Adrenal gland (tissue), 9 donors: ENCODE measurements at regions not wholly inside any gene's neighbourhood (a gene's known extent, or its start where the extent isn't known, plus 50 kb on each side); places are given as distances from the start of the nearest gene placed in this dataset.

ENCODE experiments used
- DNase-seq, 7 donors: peaks; one replicate each; pipeline ENCODE4 v3.0.0-alpha.2; 2019 to 2020
- H3K27ac ChIP-seq, 5 donors: fragments of 200-600 bp; sonication (generic) in 4 of 5; 1 replicate in 3 of 5; 2 replicates in 2 of 5; pipeline versions ENCODE4 v1.5.1 to v1.8.0; 2016 to 2020; ENCODE audit warnings: mild to moderate bottlenecking in 1 of 5
- H3K27me3 ChIP-seq: fragments of 200-600 bp; 2 replicates; pipeline ENCODE4 v1.8.0; 2021
- H3K36me3 ChIP-seq, 2 donors: fragments of 200-600 bp; replicated peaks in 1 of 2; 1 replicate in 1 of 2; 2 replicates in 1 of 2; pipeline versions ENCODE4 v1.5.1 to v1.8.0; 2018 to 2022
- H3K4me1 ChIP-seq, 2 donors: fragments of 200-600 bp; replicated peaks in 1 of 2; 1 replicate in 1 of 2; 2 replicates in 1 of 2; pipeline versions ENCODE4 v1.5.1 to v1.8.0; 2018 to 2021
- H3K4me3 ChIP-seq, 4 donors: fragments of 200-600 bp; sonication (generic) in 3 of 4; one replicate each; pipeline ENCODE4 v1.5.1; 2016 to 2018
- H3K9me3 ChIP-seq, 3 donors: fragments of 200-600 bp; sonication (generic) in 1 of 3; replicated peaks in 1 of 3; 1 replicate in 2 of 3; 2 replicates in 1 of 3; pipeline versions ENCODE4 v1.5.1 to v1.8.0; 2016 to 2021
- POLR2A ChIP-seq, 2 donors: fragments of 450-650 bp; IDR thresholded peaks; one replicate each; pipeline ENCODE4 v1.6.1; 2017; ENCODE audit warnings: antibody characterized with exemption in 2 of 2, mild to moderate bottlenecking in 2 of 2, moderate library complexity in 1 of 2
- WGBS, 4 donors: extraction: QIAGEN DNeasy Blood & Tissue Kit in 2 of 4; methylation state at CpG; one replicate each; pipeline versions ENCODE4 v1.1.5 to v1.1.7; 2013 to 2017; 5-methylcytosine and 5-hydroxymethylcytosine counted together
- intact Hi-C, 2 donors: fragments of 100-400 bp; cut with DNase I; formaldehyde crosslinking; loops; one replicate each; pipeline versions ENCODE4 v1.14.1 to v1.15.0; 2022 to 2023
- TF ChIP-seq, protein P1 (sequence below), 6 experiments: fragments of 450-650 bp in 4 of 6; fragments of 200-600 bp in 2 of 6; sonication (generic) in 1 of 6; IDR thresholded peaks; 1 replicate in 5 of 6; 2 replicates in 1 of 6; pipeline versions ENCODE4 v1.5.1 to v1.8.0; 2016 to 2021; ENCODE audit warnings: antibody characterized with exemption in 6 of 6, mild to moderate bottlenecking in 2 of 6, moderate library complexity in 1 of 6
- donor health status: healthy with polysubstance abuse.
- donor health status: Bipolar disorder and iron deficiency.
- donor health status: DM: yes; HTN: yes; CAD: no.
- donor health status: DM: no; HTN: no; CAD: no.
- donor health status: DM: no; HTN: no; CAD: no.

DNA sequence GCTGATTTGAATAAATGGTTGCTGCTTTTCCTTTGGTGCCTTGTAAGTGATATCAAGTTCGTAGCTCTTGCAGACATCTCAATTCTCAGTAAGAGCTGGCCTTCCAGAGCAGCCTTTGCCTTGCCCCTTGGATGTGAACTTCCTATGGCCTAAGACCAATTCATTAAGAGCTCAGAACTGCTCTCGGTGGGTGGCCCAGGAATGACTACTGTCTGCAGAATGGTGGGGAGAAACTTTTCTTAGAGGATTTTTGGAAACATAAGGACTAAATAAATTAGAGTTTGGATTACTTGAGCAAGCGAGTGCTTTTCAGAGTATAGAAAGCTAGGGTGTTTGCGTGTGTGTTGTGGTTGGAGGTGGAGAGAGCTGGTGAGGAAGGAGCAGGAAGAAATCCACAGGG lies 306.4 kb upstream of the TBX3 start:
- TF ChIP-seq, protein P1, sequence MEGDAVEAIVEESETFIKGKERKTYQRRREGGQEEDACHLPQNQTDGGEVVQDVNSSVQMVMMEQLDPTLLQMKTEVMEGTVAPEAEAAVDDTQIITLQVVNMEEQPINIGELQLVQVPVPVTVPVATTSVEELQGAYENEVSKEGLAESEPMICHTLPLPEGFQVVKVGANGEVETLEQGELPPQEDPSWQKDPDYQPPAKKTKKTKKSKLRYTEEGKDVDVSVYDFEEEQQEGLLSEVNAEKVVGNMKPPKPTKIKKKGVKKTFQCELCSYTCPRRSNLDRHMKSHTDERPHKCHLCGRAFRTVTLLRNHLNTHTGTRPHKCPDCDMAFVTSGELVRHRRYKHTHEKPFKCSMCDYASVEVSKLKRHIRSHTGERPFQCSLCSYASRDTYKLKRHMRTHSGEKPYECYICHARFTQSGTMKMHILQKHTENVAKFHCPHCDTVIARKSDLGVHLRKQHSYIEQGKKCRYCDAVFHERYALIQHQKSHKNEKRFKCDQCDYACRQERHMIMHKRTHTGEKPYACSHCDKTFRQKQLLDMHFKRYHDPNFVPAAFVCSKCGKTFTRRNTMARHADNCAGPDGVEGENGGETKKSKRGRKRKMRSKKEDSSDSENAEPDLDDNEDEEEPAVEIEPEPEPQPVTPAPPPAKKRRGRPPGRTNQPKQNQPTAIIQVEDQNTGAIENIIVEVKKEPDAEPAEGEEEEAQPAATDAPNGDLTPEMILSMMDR (IDR thresholded peaks at IDR 0.05), result no peak
- TF ChIP-seq POLR2A (IDR thresholded peaks at IDR 0.05), result no peak
- DNase-seq, result no peak
- intact Hi-C loops, result no loop called here
- Histone ChIP-seq H3K36me3 (no peaks in the 10 kb centered on the region), H3K4me1 (peaks cover 0 to 10% of the 10 kb centered on the region in 2 donors), H3K4me3 (no peak overlapping the region), H3K27me3 (no peaks in the 10 kb centered on the region), H3K9me3 (no peaks in the 10 kb centered on the region), H3K27ac (no peak overlapping the region)
- 75 to 87% (median 82%) methylated on average over 4 of the region's 4 CpGs for WGBS, 4 donors

DNA sequence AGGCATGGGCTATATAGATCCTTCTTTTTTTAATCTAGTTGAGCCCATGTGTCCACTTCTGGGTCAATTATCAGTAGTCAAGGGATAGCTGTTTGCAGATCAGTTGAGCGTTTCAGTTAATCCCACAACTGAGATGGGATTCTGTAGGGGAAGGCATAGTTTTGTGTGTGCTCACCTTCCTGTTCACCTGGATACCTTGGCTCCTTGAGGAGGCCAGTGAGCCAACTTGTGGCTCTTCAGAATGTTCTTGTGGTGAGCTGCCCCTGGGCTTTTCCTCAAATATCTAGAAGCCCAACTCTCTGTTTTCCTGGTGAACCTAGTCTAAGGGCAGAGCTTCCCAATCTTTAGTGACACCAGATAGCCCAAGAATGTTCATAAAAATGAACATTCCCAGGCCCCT lies 302.9 kb upstream of the TBX3 start:
- H3K27ac ChIP-seq, result no peak overlapping the region
- 92 to 100% (median 96%) methylated on average over 1 of the region's 1 CpG for WGBS, 4 donors
- H3K4me3 ChIP-seq, result no peak overlapping the region
- intact Hi-C loops, result no loop called here
- no peaks in the 10 kb centered on the region for H3K36me3 ChIP-seq
- H3K4me1 ChIP-seq, result no peaks in the 10 kb centered on the region
- TF ChIP-seq POLR2A (IDR thresholded peaks at IDR 0.05), result no peak
- TF ChIP-seq, protein P1 (IDR thresholded peaks at IDR 0.05), result no peak
- no peaks in the 10 kb centered on the region for H3K9me3 ChIP-seq
- no peaks in the 10 kb centered on the region for H3K27me3 ChIP-seq
- no peak for DNase-seq

DNA sequence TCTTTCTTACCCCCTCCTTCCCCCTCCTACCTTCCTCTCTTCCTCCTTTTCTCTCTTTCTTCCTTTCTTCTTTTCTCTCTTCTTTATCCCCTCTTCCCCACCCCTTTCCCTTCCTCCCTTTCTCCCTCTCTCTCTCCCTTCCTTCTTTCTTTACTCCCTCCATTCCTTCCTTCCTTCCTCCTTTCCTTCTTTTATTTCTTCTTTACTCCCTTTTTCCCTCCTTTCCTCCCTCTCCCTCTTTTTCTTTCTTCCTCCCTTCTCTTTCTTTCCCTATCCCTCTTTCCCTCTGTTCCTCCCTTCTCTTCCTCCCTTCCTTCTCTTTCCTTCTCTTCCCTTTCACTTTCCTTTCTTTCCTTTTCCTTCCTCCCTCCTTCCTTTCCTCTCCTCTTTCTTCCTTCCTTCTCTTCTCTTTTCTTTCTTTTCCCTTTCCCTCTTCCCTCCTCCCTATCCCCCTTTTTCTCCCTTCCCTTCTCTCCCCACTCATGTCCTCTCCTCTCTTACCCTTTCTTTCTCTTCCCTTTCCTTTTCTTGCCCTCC lies 302.3 kb upstream of the TBX3 start:
- Histone ChIP-seq H3K27me3 (no peaks in the 10 kb centered on the region), H3K9me3 (no peaks in the 10 kb centered on the region), H3K4me3 (no peak overlapping the region), H3K36me3 (no peaks in the 10 kb centered on the region), H3K4me1 (no peaks in the 10 kb centered on the region), H3K27ac (no peak overlapping the region)
- no peak for DNase-seq
- intact Hi-C loops, result no loop called here
- no peak for TF ChIP-seq POLR2A (IDR thresholded peaks at IDR 0.05)
- TF ChIP-seq, protein P1 (IDR thresholded peaks at IDR 0.05), result no peak

DNA sequence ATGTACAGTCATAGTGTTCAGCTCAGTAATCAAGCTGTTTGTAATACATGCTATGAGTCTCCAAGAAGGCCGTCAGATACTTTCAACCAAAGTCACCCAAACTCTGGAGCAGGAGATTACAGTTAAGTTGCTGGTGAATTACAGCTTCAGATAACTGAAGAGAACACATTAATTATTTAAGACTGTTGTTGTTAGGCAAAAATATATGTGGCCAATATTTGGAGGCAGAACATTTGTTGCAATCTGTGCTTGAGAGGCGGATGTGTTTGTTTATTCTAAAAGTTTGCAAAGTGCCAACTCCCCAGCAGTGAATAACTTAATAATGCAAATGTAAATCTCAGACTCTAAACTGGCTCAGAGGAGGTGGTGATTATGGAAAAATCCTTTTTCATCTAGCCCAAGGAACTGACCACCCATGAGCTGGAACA lies 300.7 kb upstream of the TBX3 start:
- no peak for TF ChIP-seq POLR2A (IDR thresholded peaks at IDR 0.05)
- TF ChIP-seq, protein P1 (IDR thresholded peaks at IDR 0.05), result no peak
- no peaks in the 10 kb centered on the region for H3K27me3 ChIP-seq
- no peak overlapping the region for H3K4me3 ChIP-seq
- WGBS, 4 donors, result 69 to 83% (median 79%) methylated on average over 2 of the region's 2 CpGs
- no peaks in the 10 kb centered on the region for H3K9me3 ChIP-seq
- H3K36me3 ChIP-seq, result no peaks in the 10 kb centered on the region
- intact Hi-C loops, result no loop called here
- no peak for DNase-seq
- peak overlapping the region in 1 of 5 donors; percentile 8 for H3K27ac ChIP-seq
- H3K4me1 ChIP-seq, result no peaks in the 10 kb centered on the region
